ENCODE measurements at regions not wholly inside any gene's neighbourhood (a gene's known extent, or its start where the extent isn't known, plus 50 kb on each side); places are given as distances from the start of the nearest gene placed in this dataset.

DNA sequence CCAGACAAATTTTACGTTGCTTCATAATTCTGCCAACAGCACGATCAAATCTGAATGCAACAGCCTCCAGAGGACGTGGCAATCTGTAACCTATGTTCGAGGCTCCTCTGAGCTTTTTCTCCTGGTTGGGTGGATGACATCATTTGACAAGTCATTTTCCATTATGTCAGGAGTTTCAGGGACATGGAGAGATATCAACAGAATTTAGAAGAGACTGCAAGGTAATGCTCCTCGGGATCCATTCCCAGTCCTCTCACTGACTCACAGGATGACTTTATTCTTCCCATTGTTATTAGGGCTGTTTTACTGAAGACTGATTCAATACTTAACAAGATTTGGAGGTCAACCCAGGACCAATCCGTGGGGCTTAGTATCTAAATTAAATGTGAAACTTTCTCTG, 72.5 kb upstream of the RNF152 start:
- H3K36me3 Mint-ChIP-seq = no peaks in the 10 kb centered on the region
- TF ChIP-seq, protein P1, sequence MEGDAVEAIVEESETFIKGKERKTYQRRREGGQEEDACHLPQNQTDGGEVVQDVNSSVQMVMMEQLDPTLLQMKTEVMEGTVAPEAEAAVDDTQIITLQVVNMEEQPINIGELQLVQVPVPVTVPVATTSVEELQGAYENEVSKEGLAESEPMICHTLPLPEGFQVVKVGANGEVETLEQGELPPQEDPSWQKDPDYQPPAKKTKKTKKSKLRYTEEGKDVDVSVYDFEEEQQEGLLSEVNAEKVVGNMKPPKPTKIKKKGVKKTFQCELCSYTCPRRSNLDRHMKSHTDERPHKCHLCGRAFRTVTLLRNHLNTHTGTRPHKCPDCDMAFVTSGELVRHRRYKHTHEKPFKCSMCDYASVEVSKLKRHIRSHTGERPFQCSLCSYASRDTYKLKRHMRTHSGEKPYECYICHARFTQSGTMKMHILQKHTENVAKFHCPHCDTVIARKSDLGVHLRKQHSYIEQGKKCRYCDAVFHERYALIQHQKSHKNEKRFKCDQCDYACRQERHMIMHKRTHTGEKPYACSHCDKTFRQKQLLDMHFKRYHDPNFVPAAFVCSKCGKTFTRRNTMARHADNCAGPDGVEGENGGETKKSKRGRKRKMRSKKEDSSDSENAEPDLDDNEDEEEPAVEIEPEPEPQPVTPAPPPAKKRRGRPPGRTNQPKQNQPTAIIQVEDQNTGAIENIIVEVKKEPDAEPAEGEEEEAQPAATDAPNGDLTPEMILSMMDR (conservative IDR thresholded peaks at IDR 0.05) = no peak
- H3K27me3 Mint-ChIP-seq = no peaks in the 10 kb centered on the region
- no peak for DNase-seq (ENCODE audit: extremely low spot score, unreplicated experiment)
- H3K4me1 Mint-ChIP-seq (ENCODE audit: unreplicated experiment) = peaks cover 1% of the 10 kb centered on the region
- H3K27ac Mint-ChIP-seq = no peak overlapping the region
- peaks cover 4% of the 10 kb centered on the region for H3K9me3 Mint-ChIP-seq
- H3K4me3 Mint-ChIP-seq = no peak overlapping the region

DNA sequence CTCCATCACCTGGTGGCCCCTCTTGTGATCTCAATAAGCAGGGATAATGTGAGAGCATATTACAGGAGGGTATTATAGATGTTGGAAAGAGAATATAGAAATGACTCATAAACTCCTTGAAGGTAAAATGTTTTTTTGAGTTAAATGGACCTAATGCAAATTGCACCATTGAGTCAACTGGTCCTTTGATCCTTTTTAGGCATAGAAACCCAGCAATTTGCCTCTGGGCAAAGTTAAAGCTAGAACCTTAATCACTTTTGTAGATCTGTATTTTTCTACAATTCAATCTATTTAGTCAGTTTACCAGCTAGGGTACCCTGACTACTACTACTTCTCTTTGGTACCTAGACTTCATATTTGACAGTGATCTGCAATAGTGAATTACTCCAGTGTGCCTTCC, 71.8 kb upstream of the RNF152 start:
- DNase-seq (ENCODE audit: extremely low spot score, unreplicated experiment) = no peak
- H3K27ac Mint-ChIP-seq = no peak overlapping the region
- no peak overlapping the region for H3K4me3 Mint-ChIP-seq
- H3K36me3 Mint-ChIP-seq = no peaks in the 10 kb centered on the region
- peaks cover 5% of the 10 kb centered on the region for H3K4me1 Mint-ChIP-seq (ENCODE audit: unreplicated experiment)
- TF ChIP-seq, protein P1 (conservative IDR thresholded peaks at IDR 0.05) = no peak
- no peaks in the 10 kb centered on the region for H3K27me3 Mint-ChIP-seq
- peaks cover 4% of the 10 kb centered on the region for H3K9me3 Mint-ChIP-seq

DNA sequence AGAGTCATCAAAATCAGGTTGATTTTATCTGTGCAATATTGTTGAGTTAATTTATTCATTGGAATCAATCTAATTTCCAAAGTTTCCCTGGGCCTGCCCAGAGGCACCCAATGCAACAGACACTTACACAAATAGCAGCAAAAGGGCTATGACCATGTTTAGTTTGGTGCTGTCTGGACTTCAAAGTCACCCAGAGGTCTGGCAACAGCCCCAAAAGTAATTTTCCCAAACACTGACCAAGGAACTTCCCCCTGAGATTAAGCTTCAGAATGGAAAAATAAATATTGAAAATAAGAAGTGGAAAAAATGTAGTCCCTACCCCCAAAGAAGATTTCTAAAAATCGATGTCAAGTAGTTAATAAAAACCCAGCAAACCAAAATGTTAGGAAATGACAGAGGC, 70.9 kb upstream of the RNF152 start:
- Mint-ChIP-seq H3K9me3 (peaks cover 4% of the 10 kb centered on the region), H3K36me3 (no peaks in the 10 kb centered on the region), H3K4me3 (no peak overlapping the region), H3K27me3 (no peaks in the 10 kb centered on the region), H3K27ac (no peak overlapping the region), H3K4me1 (ENCODE audit: unreplicated experiment) (peaks cover 5% of the 10 kb centered on the region)
- TF ChIP-seq, protein P1 (conservative IDR thresholded peaks at IDR 0.05) = no peak
- no peak for DNase-seq (ENCODE audit: extremely low spot score, unreplicated experiment)

DNA sequence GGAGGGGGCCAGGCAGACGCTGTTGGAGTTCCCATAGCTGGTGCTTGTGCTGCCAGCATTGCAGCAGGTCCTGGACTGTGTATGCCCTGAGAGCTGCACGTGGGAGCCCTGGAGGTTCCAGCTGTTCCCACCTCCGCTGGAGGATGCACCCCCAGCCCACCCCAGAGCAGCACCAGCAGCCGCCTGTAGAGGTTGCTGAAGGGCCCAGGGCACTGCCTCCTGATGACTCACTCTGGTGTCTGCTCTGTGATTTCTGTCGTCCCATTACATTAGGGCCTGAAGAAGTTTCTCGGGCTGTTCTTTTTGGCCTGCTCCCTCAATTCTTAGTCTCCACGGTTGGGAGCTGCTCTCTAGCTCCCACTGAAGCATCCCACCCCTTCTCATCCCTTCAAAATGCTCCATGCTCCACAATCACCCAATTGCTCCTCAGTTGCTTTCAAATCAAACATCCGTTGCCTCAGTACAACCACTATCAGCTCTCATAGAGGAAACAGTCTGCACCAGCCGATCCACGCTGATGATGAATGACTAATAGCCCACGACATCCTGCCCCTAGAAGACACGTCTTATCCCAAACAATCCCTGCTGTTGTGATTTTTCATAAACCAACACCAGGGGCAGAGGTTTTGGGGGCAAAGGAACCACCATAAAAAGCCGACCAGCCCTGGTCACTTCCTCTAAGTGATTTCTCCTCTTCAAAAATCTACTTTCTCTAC, 65.2 kb upstream of the RNF152 start:
- Mint-ChIP-seq H3K36me3 (peaks cover 7% of the 10 kb centered on the region), H3K4me3 (no peak overlapping the region), H3K27ac (no peak overlapping the region), H3K27me3 (no peaks in the 10 kb centered on the region), H3K9me3 (peaks cover 11% of the 10 kb centered on the region), H3K4me1 (ENCODE audit: unreplicated experiment) (peaks cover 12% of the 10 kb centered on the region)
- TF ChIP-seq, protein P1 (conservative IDR thresholded peaks at IDR 0.05) = no peak
- no peak for DNase-seq (ENCODE audit: extremely low spot score, unreplicated experiment)

DNA sequence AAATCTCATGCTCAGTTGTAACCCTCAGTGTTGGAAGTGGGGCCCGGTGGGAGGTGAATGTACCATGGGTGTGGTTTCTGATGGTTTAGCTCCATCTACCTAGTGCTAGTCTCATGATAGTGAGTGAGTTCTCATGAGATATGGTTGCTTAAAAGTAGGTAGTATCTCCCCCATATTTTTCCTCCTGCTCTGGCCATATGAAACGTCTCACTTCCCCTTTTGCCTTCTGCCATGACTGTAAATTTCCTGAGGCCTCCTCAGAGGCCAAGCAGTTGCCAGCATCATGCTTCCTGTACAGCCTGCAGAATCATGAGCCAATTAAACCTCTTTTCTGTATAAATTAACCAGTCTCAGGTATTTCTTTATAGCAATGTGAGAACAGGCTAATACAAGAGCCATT, 62.8 kb upstream of the RNF152 start:
- peaks cover 8% of the 10 kb centered on the region for H3K9me3 Mint-ChIP-seq
- H3K36me3 Mint-ChIP-seq = peaks cover 7% of the 10 kb centered on the region
- TF ChIP-seq, protein P1 (conservative IDR thresholded peaks at IDR 0.05) = no peak
- H3K4me3 Mint-ChIP-seq = no peak overlapping the region
- DNase-seq (ENCODE audit: extremely low spot score, unreplicated experiment) = no peak
- H3K27ac Mint-ChIP-seq = no peak overlapping the region
- peaks cover 3% of the 10 kb centered on the region for H3K27me3 Mint-ChIP-seq
- H3K4me1 Mint-ChIP-seq (ENCODE audit: unreplicated experiment) = peaks cover 22% of the 10 kb centered on the region
